GM19328 (cell line): ENCODE measurements at regions not wholly inside any gene's neighbourhood (a gene's known extent, or its start where the extent isn't known, plus 50 kb on each side); places are given as distances from the start of the nearest gene placed in this dataset.
"Not testable (repeated sequence)": the region's sequence is repeated elsewhere in the genome, so short reads cannot be mapped to it uniquely, and the experiment has no call there.

Source experiments
- ATAC-seq: cut with Tn5 transposase; IDR thresholded peaks from one replicate; pipeline ENCODE4 v1.9.1; 2021; ENCODE audit warnings: mild to moderate bottlenecking, moderate library complexity; ENCODE audit not compliant: unreplicated experiment

GRCh38 chr3:25895031-25895430, 105.1 kb downstream of the OXSM start:
- ATAC-seq, result no peak

GRCh38 chr3:25895443-25895842, 105.6 kb downstream of the OXSM start:
- no peak for ATAC-seq

GRCh38 chr3:25897019-25897418, 107.1 kb downstream of the OXSM start:
- ATAC-seq, result no peak

- ATAC-seq, result no peak
These were observed 109.6 kb downstream of the OXSM start for GRCh38 chr3:25899352-25900101.

GRCh38 chr3:25900161-25900560, 110.3 kb downstream of the OXSM start:
- ATAC-seq, result no peak

GRCh38 chr3:25901796-25902195, 111.9 kb downstream of the OXSM start:
- no peak for ATAC-seq

- ATAC-seq, result no peak
These were observed 112.7 kb downstream of the OXSM start for GRCh38 chr3:25902586-25902985.

- ATAC-seq, result no peak
These were observed 113.7 kb downstream of the OXSM start for GRCh38 chr3:25903371-25904129.

- no peak for ATAC-seq
These were observed 114.3 kb downstream of the OXSM start for GRCh38 chr3:25904206-25904605.

GRCh38 chr3:25906132-25906906, 116.4 kb downstream of the OXSM start:
- no peak for ATAC-seq

- ATAC-seq, result no peak
These were observed 117.2 kb downstream of the OXSM start for GRCh38 chr3:25907081-25907480.

GRCh38 chr3:25910105-25910504, 120.2 kb downstream of the OXSM start:
- no peak for ATAC-seq

- no peak for ATAC-seq
These were observed 121.1 kb downstream of the OXSM start for GRCh38 chr3:25910997-25911396.

- no peak for ATAC-seq
These were observed 121.8 kb downstream of the OXSM start for GRCh38 chr3:25911525-25912295.

GRCh38 chr3:25913179-25913578, 123.3 kb downstream of the OXSM start:
- ATAC-seq, result no peak

- ATAC-seq, result no peak
These were observed 125.8 kb downstream of the OXSM start for GRCh38 chr3:25915673-25916072.

- no peak for ATAC-seq
These were observed 126.4 kb downstream of the OXSM start for GRCh38 chr3:25916321-25916720.

- ATAC-seq, result not testable (repeated sequence)
These were observed 142.1 kb downstream of the OXSM start for GRCh38 chr3:25931967-25932366.

GRCh38 chr3:25938566-25939325, 148.9 kb downstream of the OXSM start:
- no peak for ATAC-seq

GRCh38 chr3:25940935-25941334, 151.0 kb downstream of the OXSM start:
- ATAC-seq, result no peak
